H9 (cell line): ENCODE measurements at regions not wholly inside any gene's neighbourhood (a gene's known extent, or its start where the extent isn't known, plus 50 kb on each side); places are given as distances from the start of the nearest gene placed in this dataset.

Experiments
- DNase-seq: peaks from one replicate; pipeline ENCODE4 v3.0.0-alpha.2; 2017
- H2AFZ ChIP-seq: one replicate; pipeline ENCODE4 v1.6.1; 2013; ENCODE audit warnings: mild to moderate bottlenecking, low read length, control low read depth, moderate library complexity
- H2AK5ac ChIP-seq: 2 replicates; pipeline ENCODE4 v1.6.1; 2013; ENCODE audit warnings: low read length, control low read depth, mixed read lengths; ENCODE audit not compliant: insufficient read length
- H2BK120ac ChIP-seq: one replicate; pipeline ENCODE4 v1.6.1; 2013; ENCODE audit warnings: low read depth, mild to moderate bottlenecking, low read length, control low read depth, inconsistent platforms; ENCODE audit not compliant: poor library complexity, severe bottlenecking
- H2BK12ac ChIP-seq: 2 replicates; pipeline ENCODE4 v1.6.1; 2013; ENCODE audit warnings: low read length, control low read depth, mixed read lengths, low read depth; ENCODE audit not compliant: insufficient read length
- H2BK15ac ChIP-seq: 2 replicates; pipeline ENCODE4 v1.6.1; 2013; ENCODE audit warnings: low read depth, low read length, control low read depth
- H2BK20ac ChIP-seq: one replicate; pipeline ENCODE4 v1.6.1; 2013; ENCODE audit warnings: low read depth, mild to moderate bottlenecking, low read length, control low read depth, inconsistent platforms; ENCODE audit not compliant: poor library complexity, severe bottlenecking
- H2BK5ac ChIP-seq: 2 replicates; pipeline ENCODE4 v1.6.1; 2013; ENCODE audit warnings: low read length, control low read depth, mixed read lengths; ENCODE audit not compliant: insufficient read length
- H3K14ac ChIP-seq: 2 replicates; pipeline ENCODE4 v1.6.1; 2013; ENCODE audit warnings: low read length, control low read depth; ENCODE audit not compliant: insufficient read depth
- H3K18ac ChIP-seq: 2 replicates; pipeline ENCODE4 v1.6.1; 2013; ENCODE audit warnings: low read depth, mild to moderate bottlenecking, mixed read lengths, low read length, control low read depth; ENCODE audit not compliant: insufficient read length
- H3K23ac ChIP-seq: 2 replicates; pipeline ENCODE4 v1.6.1; 2013; ENCODE audit warnings: low read length, control low read depth, mixed read lengths, low read depth; ENCODE audit not compliant: insufficient read length
- H3K23me2 ChIP-seq: 2 replicates; pipeline ENCODE4 v1.6.1; 2013; ENCODE audit warnings: low read depth, mild to moderate bottlenecking, mixed read lengths, low read length, control low read depth; ENCODE audit not compliant: insufficient read length, poor library complexity, severe bottlenecking
- H3K27ac ChIP-seq: 2 replicates; pipeline ENCODE4 v1.5.1; 2013; ENCODE audit warnings: low read length, control low read depth, mixed read lengths, low read depth; ENCODE audit not compliant: insufficient read length
- H3K27me3 ChIP-seq: 2 replicates; pipeline ENCODE4 v1.6.1; 2013; ENCODE audit warnings: low read length, control low read depth, inconsistent platforms; ENCODE audit not compliant: insufficient read depth
- H3K4ac ChIP-seq: 2 replicates; pipeline ENCODE4 v1.6.1; 2013; ENCODE audit warnings: low read depth, mild to moderate bottlenecking, control low read depth, inconsistent platforms, low read length, moderate library complexity
- H3K4me1 ChIP-seq: 2 replicates; pipeline ENCODE4 v1.6.1; 2013; ENCODE audit warnings: low read length, control low read depth, inconsistent platforms; ENCODE audit not compliant: insufficient read depth
- H3K4me2 ChIP-seq: 2 replicates; pipeline ENCODE4 v1.6.1; 2013; ENCODE audit warnings: low read length, control low read depth, mixed read lengths; ENCODE audit not compliant: insufficient read length, insufficient read depth
- H3K56ac ChIP-seq: 2 replicates; pipeline ENCODE4 v1.6.1; 2013; ENCODE audit warnings: low read depth, mild to moderate bottlenecking, mixed read lengths, low read length, control low read depth; ENCODE audit not compliant: insufficient read length
- H3K79me1 ChIP-seq: 2 replicates; pipeline ENCODE4 v1.6.1; 2013; ENCODE audit warnings: low read depth, mild to moderate bottlenecking, moderate library complexity, low read length, control low read depth, inconsistent platforms; ENCODE audit not compliant: insufficient read depth, poor library complexity, severe bottlenecking
- H3K79me2 ChIP-seq: 2 replicates; pipeline ENCODE4 v1.6.1; 2013; ENCODE audit warnings: low read length, control low read depth, inconsistent platforms; ENCODE audit not compliant: insufficient read depth
- H3K9ac ChIP-seq: 2 replicates; pipeline ENCODE4 v1.6.1; 2013; ENCODE audit warnings: low read length, control low read depth, mixed read lengths; ENCODE audit not compliant: insufficient read length; ENCODE audit errors: extremely low read depth
- H3K9me3 ChIP-seq: one replicate; pipeline ENCODE4 v1.6.1; 2013; ENCODE audit warnings: low read depth, low read length, inconsistent platforms; ENCODE audit not compliant: control insufficient read depth
- H3T11ph ChIP-seq: one replicate; pipeline ENCODE4 v1.6.1; 2013; ENCODE audit warnings: mild to moderate bottlenecking, low read length, control low read depth, inconsistent platforms
- H4K20me1 ChIP-seq: one replicate; pipeline ENCODE4 v1.6.1; 2013; ENCODE audit not compliant: control insufficient read depth, insufficient read length, insufficient read depth
- H4K5ac ChIP-seq: 2 replicates; pipeline ENCODE4 v1.6.1; 2013; ENCODE audit warnings: low read depth, mild to moderate bottlenecking, mixed read lengths, low read length, control low read depth; ENCODE audit not compliant: insufficient read length
- H4K8ac ChIP-seq: replicated peaks from 2 replicates; pipeline ENCODE4 v1.6.1; 2013; ENCODE audit warnings: low read length, control low read depth, mixed read lengths, low read depth; ENCODE audit not compliant: insufficient read length
- H4K91ac ChIP-seq: 2 replicates; pipeline ENCODE4 v1.6.1; 2013; ENCODE audit warnings: low read depth, mild to moderate bottlenecking, moderate library complexity, mixed read lengths, low read length, control low read depth; ENCODE audit not compliant: insufficient read length
- H3K27ac Mint-ChIP-seq, 3 experiments: 2 replicates in 2 of 3; 3 replicates in 1 of 3; pipeline ENCODE4 v1.8.0; 2020 to 2021; ENCODE audit warnings: mixed read lengths in 3 of 3, mild to moderate bottlenecking in 1 of 3, moderate library complexity in 1 of 3
- H3K27me3 Mint-ChIP-seq: 2 replicates; pipeline ENCODE4 v1.8.0; 2021; ENCODE audit warnings: low read depth, mild to moderate bottlenecking, moderate library complexity, mixed read lengths
- H3K36me3 Mint-ChIP-seq, 3 experiments: 2 replicates in 2 of 3; 3 replicates in 1 of 3; pipeline ENCODE4 v1.8.0; 2020 to 2021; ENCODE audit warnings: low read depth in 3 of 3, mixed read lengths in 3 of 3; ENCODE audit not compliant: insufficient read depth in 1 of 3
- H3K4me1 Mint-ChIP-seq, 2 experiments: 2 replicates each; pipeline ENCODE4 v1.8.0; 2020; ENCODE audit warnings: mixed read lengths in 2 of 2
- H3K4me3 Mint-ChIP-seq, 2 experiments: 2 replicates in 1 of 2; 3 replicates in 1 of 2; pipeline ENCODE4 v1.8.0; 2020 to 2021; ENCODE audit warnings: mild to moderate bottlenecking in 2 of 2, mixed read lengths in 2 of 2, moderate library complexity in 1 of 2
- H3K9me3 Mint-ChIP-seq, 2 experiments: 2 replicates in 1 of 2; 3 replicates in 1 of 2; pipeline ENCODE4 v1.8.0; 2020; ENCODE audit warnings: mild to moderate bottlenecking in 2 of 2, mixed read lengths in 2 of 2, moderate library complexity in 1 of 2
- WGBS: extraction: QIAGEN DNeasy Blood & Tissue Kit; methylation state at CpG from one replicate; pipeline ENCODE4 v1.1.7; 2013; ENCODE audit warnings: missing lambda C conversion rate, low lambda C conversion rate, mixed read lengths; ENCODE audit not compliant: insufficient read length; ENCODE audit errors: extremely low coverage; 5-methylcytosine and 5-hydroxymethylcytosine counted together
- TF ChIP-seq, protein P1 (sequence below): fragments of 200-600 bp; sonication (generic); conservative IDR thresholded peaks from 3 replicates; pipeline ENCODE4 v1.8.0; 2021; ENCODE audit warnings: antibody characterized with exemption, mild to moderate bottlenecking

DNA sequence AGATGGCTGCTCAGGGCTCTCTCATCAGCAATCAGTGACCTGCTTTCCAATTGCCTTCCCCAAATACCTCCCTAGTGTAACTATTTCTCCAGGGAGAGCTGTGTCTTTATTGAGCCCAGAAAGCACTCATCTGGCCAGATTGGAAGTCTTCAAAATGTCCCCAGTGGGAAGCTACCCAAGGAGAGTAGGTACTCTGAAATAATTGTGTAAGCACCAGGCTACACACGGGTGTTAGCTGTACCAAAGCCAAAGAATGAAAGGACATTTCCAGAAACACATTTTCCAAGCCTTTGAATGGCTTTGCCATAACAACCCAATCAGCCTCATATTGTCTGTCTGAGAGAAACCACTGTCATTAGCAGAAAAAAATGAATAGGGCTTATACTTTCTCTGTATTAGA lies 318.8 kb downstream of the FAM170A start:
- no CpG with 5 or more reads among the region's 1 CpG for WGBS
- Histone ChIP-seq H3K9me3 (no peaks in the 10 kb centered on the region), H2AFZ (no peak overlapping the region), H3K23me2 (no peaks in the 10 kb centered on the region), H2BK12ac (no peak overlapping the region), H3K79me2 (no peaks in the 10 kb centered on the region), H3K9ac (no peak overlapping the region), H3K56ac (no peak overlapping the region), H3K18ac (no peak overlapping the region), H3K4me1 (peaks cover 2% of the 10 kb centered on the region; the same call in 1 of the 2 replicates), H2BK15ac (no peak overlapping the region), H4K91ac (no peak overlapping the region), H3K4ac (no peak overlapping the region), H4K5ac (no peak overlapping the region), H3K4me2 (no peak overlapping the region), H3K14ac (no peak overlapping the region), H2BK5ac (no peak overlapping the region), H3K79me1 (no peaks in the 10 kb centered on the region), H3K27me3 (no peaks in the 10 kb centered on the region), H2BK120ac (no peak overlapping the region), H4K8ac (no peak overlapping the region), H2BK20ac (no peak overlapping the region), H4K20me1 (no peaks in the 10 kb centered on the region), H3K27ac (no peak overlapping the region), H3K23ac (no peak overlapping the region), H2AK5ac (no peak overlapping the region), H3T11ph (no peak overlapping the region)
- TF ChIP-seq, protein P1, sequence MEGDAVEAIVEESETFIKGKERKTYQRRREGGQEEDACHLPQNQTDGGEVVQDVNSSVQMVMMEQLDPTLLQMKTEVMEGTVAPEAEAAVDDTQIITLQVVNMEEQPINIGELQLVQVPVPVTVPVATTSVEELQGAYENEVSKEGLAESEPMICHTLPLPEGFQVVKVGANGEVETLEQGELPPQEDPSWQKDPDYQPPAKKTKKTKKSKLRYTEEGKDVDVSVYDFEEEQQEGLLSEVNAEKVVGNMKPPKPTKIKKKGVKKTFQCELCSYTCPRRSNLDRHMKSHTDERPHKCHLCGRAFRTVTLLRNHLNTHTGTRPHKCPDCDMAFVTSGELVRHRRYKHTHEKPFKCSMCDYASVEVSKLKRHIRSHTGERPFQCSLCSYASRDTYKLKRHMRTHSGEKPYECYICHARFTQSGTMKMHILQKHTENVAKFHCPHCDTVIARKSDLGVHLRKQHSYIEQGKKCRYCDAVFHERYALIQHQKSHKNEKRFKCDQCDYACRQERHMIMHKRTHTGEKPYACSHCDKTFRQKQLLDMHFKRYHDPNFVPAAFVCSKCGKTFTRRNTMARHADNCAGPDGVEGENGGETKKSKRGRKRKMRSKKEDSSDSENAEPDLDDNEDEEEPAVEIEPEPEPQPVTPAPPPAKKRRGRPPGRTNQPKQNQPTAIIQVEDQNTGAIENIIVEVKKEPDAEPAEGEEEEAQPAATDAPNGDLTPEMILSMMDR: no peak
- Mint-ChIP-seq H3K27me3 (no peaks in the 10 kb centered on the region), H3K4me1 (peaks cover 20 to 22% of the 10 kb centered on the region in 2 experiments), H3K36me3 (peaks cover 0 to 16% (median 12%) of the 10 kb centered on the region in 3 experiments; a peak in 5 of 7 replicates), H3K27ac (no peak overlapping the region), H3K9me3 (peaks cover 10 to 14% of the 10 kb centered on the region in 2 experiments; a peak in 4 of 5 replicates), H3K4me3 (no peak overlapping the region)
- no peak for DNase-seq
